ENCODE measurements at regions not wholly inside any gene's neighbourhood (a gene's known extent, or its start where the extent isn't known, plus 50 kb on each side); places are given as distances from the start of the nearest gene placed in this dataset.

GRCh38 chr18:51941999-51942398 lies 398.0 kb upstream of the DCC start:
- no peak for TF ChIP-seq CTCF (conservative IDR thresholded peaks at IDR 0.05; ENCODE audit: low read length)
- no peak for TF ChIP-seq EZH2phosphoT487 (IDR thresholded peaks at IDR 0.05; ENCODE audit: borderline replicate concordance, low read depth, low read length)

Data from OCI-LY7 (cell line).